GM12873 (cell line): ENCODE measurements at regions not wholly inside any gene's neighbourhood (a gene's known extent, or its start where the extent isn't known, plus 50 kb on each side); places are given as distances from the start of the nearest gene placed in this dataset.

Source experiments
- CTCF ChIP-seq: IDR thresholded peaks from 2 replicates; pipeline ENCODE4 v1.5.1; 2012; ENCODE audit warnings: low read depth, mild to moderate bottlenecking, moderate library complexity, low read length, control low read depth; ENCODE audit not compliant: insufficient read depth; ENCODE audit errors: missing control alignments

- TF ChIP-seq CTCF: no peak
Observed at GRCh38 chrX:40933706-40934425, 151.4 kb upstream of the USP9X start.

- no peak for TF ChIP-seq CTCF
Observed at GRCh38 chrX:40936827-40937226, 148.4 kb upstream of the USP9X start.

- TF ChIP-seq CTCF: no peak
Observed at GRCh38 chrX:40938423-40938822, 146.8 kb upstream of the USP9X start.

GRCh38 chrX:40943093-40943641 lies 142.1 kb upstream of the USP9X start:
- no peak for TF ChIP-seq CTCF

GRCh38 chrX:40945361-40945713 lies 139.9 kb upstream of the USP9X start:
- TF ChIP-seq CTCF: no peak

GRCh38 chrX:40947276-40947675 lies 138.0 kb upstream of the USP9X start:
- TF ChIP-seq CTCF: no peak

- no peak for TF ChIP-seq CTCF
Observed at GRCh38 chrX:40949071-40949470, 136.2 kb upstream of the USP9X start.

GRCh38 chrX:40950546-40950945 lies 134.7 kb upstream of the USP9X start:
- no peak for TF ChIP-seq CTCF
